ENCODE measurements at regions not wholly inside any gene's neighbourhood (a gene's known extent, or its start where the extent isn't known, plus 50 kb on each side); places are given as distances from the start of the nearest gene placed in this dataset.
A peak's percentile ranks its signal among the peaks of the same experiment; 100 is the strongest.

DNA sequence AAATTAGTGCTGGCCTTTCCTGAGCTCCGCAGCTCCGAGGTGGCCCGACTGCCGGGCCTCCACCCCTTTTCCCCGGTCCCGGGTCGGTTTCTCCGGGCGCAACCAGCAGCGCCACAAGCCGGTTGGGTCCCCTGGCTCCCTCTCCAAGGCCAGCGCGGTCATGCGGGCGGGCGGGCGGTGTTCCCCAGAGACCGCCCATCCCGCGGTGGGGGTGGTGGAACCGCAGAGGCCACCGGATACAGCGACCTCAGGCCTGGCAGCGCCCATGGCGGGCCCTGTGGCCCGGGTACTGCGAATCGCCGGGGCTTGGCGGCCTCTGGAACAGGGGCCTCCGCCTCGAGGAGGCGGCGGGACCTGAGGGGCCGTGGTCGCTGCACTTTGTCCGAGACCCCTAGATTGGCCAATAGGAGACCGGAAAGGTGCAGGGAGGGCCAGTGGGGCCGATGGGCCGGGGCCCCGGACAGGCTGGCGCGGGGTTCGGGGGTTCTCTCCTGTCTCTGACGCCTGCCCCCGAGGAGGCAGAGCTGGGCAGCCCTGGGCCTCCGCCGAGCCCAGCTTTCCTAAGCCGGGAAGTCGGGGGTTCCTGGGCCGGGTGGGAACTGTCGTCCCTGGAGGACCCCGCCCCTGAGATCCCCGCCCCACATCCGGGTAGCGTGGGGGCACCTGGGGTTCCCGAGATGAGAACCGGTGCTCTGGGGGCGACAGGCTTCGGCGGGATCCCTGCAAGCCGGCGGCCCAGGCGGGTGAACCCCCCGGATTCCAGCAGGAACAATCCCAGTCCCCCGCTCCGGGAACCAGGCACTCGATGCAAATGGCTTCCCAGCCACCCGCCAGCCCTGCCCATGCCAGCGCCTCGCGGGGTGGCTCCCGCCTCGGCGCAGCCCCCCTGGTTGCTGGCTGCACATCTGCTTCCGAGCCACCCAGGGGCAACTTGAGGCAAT is 293.9 kb downstream of the ZSWIM6 start:
- peak; percentile 22 for DNase-seq
- ATAC-seq (ENCODE audit: low read depth in 2 of 2), result peak; percentile 65 to 70
- H3K4me3 Mint-ChIP-seq, result peak overlapping the region; percentile 75 to 92 (median 87)
- H3K4me1 Mint-ChIP-seq, result peaks cover 0 to 15% (median 9%) of the 10 kb centered on the region in 3 donors
- H3K36me3 Mint-ChIP-seq, result no peaks in the 10 kb centered on the region
- peaks cover 0 to 4% (median 0%) of the 10 kb centered on the region in 7 donors for H3K9me3 Mint-ChIP-seq
- peaks cover 0 to 4% (median 0%) of the 10 kb centered on the region in 3 donors for H3K27me3 Mint-ChIP-seq
- H3K27ac Mint-ChIP-seq, result peak overlapping the region in 1 of 6 donors; percentile 83

DNA sequence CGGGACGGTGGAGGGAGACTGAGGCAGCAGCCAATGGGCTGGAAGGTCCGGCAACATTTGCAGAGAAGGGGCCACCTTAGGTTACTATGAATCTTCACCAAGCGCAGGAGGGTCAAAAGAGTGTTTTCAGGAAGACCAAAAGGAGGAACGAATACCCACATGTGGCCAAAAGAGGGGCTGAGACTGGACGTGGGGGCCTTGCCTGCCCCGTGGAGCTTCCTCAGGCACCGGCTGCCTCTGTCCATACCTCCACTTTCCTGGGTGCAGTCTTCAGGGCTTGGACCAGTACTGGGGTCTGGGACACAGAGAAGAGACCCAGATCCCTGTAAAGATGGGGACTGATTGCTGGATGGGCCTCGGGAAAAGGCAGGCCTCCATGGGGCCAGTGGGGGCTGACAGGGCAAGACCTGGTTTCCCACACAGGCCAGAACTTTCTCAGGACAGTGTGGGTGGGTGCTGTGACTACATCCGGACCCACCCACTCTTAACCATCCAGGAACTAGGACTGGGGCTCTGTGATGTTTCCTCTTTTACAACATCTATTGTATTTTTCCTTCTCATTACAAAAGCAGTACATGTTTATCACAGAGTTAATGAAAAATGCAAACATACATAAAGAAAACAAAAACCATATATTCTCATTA is 294.7 kb downstream of the ZSWIM6 start:
- H3K27me3 Mint-ChIP-seq, result peaks cover 0 to 4% (median 0%) of the 10 kb centered on the region in 3 donors
- peak overlapping the region in 1 of 6 donors; percentile 80 for H3K27ac Mint-ChIP-seq
- ATAC-seq (ENCODE audit: low read depth in 2 of 2) (peak; percentile 37 to 45), DNase-seq (no peak)
- H3K4me1 Mint-ChIP-seq, result peaks cover 0 to 15% (median 8%) of the 10 kb centered on the region in 3 donors
- peaks cover 0 to 4% (median 0%) of the 10 kb centered on the region in 7 donors for H3K9me3 Mint-ChIP-seq
- peak overlapping the region; percentile 75 to 92 (median 87) for H3K4me3 Mint-ChIP-seq
- no peaks in the 10 kb centered on the region for H3K36me3 Mint-ChIP-seq

DNA sequence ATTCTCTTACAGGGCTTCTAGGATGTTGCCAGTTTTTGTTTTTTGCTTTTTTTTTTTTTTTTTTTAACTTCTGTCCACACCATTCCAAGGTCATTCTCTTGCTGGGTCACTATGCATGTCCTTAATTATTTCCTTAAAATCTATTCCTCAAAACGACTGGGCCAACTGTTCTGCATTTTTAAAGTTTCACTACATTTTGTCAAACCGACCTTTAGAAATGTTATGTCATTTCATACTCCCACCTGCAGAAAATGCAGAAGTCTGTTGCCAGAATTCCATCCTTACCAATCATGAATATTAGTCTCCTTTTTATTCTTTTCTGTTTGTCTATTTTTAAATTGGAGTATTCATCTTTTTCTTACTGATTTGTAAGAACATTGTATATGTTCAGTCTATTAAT is 295.5 kb downstream of the ZSWIM6 start:
- DNase-seq (no peak), ATAC-seq (ENCODE audit: low read depth in 2 of 2) (no peak)
- Mint-ChIP-seq H3K4me1 (peaks cover 0 to 15% (median 8%) of the 10 kb centered on the region in 3 donors), H3K36me3 (no peaks in the 10 kb centered on the region), H3K4me3 (peak overlapping the region in 6 of 8 donors; percentile 15 to 87 (median 56)), H3K9me3 (peaks cover 0 to 4% (median 0%) of the 10 kb centered on the region in 7 donors), H3K27ac (no peak overlapping the region), H3K27me3 (peaks cover 0 to 4% (median 0%) of the 10 kb centered on the region in 3 donors)

DNA sequence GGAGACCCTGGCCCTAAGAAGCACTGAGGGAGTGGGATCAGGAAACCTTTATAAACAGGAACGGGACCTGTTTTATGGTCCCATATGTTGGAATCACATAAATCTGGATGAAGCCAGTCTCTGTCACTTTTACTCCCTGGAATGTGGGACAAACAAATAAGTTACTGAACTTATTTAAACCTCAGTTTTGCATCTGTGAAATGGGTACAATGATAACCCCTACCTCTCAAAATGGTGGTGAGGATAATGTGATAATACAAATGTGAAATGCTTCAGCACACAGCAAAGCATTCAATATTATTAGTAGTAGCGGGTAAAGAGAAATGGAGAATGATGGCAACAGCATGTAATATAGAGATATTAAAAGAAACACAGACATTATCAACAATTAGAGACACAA is 298.9 kb downstream of the ZSWIM6 start:
- no peak for ATAC-seq (ENCODE audit: low read depth in 2 of 2)
- Mint-ChIP-seq H3K4me3 (no peak overlapping the region), H3K36me3 (no peaks in the 10 kb centered on the region), H3K4me1 (peaks cover 0 to 8% (median 8%) of the 10 kb centered on the region in 3 donors), H3K27me3 (peaks cover 0 to 4% (median 0%) of the 10 kb centered on the region in 3 donors), H3K9me3 (peaks cover 0 to 4% (median 0%) of the 10 kb centered on the region in 7 donors), H3K27ac (no peak overlapping the region)
- DNase-seq, result no peak

DNA sequence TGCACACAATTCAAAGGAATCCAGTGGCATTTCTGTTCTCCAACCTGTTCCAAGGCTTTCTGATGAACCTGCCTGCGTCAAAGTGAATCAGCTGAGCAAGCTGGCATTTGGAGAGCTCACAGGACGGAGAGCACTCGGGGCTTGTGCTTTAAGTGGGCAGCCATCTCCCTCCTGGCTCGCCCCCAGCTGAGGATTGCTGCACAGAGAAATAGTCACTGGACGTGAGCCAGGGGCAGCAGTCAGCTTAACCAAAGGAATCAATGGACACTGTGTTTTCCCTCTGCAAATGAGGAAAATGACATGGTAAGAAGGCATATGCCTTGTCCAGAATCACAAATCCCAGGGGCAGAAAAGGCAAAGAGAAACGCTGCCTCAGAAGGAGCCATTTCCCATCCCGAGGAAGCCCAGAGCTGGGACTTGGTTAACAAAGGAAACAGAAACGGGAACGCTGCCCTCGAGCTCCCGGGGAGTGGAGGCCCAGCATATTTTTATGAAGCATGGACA is 299.4 kb downstream of the ZSWIM6 start:
- Mint-ChIP-seq H3K4me1 (peaks cover 0 to 8% (median 8%) of the 10 kb centered on the region in 3 donors), H3K27me3 (peaks cover 0 to 4% (median 3%) of the 10 kb centered on the region in 3 donors), H3K9me3 (peaks cover 0 to 4% (median 0%) of the 10 kb centered on the region in 7 donors), H3K4me3 (no peak overlapping the region), H3K27ac (no peak overlapping the region), H3K36me3 (no peaks in the 10 kb centered on the region)
- no peak for DNase-seq
- ATAC-seq (ENCODE audit: low read depth in 2 of 2), result no peak

DNA sequence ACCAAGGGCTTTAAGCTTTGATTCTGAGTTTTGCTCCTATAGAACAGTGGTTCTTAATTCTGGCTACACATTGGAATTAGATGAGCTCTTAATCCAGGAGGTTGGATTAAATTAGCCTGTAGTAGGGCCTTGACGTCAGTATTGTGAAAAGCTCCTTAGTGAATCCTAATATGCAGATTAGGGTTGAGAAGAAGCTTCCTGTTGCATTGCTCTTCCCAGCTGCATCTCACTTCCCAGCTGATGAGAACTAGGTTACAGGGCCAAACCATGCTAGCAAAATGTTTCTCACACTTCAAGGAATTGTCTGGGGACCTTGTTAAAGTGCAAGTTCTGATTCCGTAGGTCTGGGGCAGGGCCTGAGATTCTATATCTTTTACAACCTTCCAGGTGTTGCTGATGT is 300.0 kb downstream of the ZSWIM6 start:
- ATAC-seq (ENCODE audit: low read depth in 2 of 2), result no peak
- DNase-seq, result no peak
- no peak overlapping the region for H3K27ac Mint-ChIP-seq
- H3K36me3 Mint-ChIP-seq, result no peaks in the 10 kb centered on the region
- H3K4me3 Mint-ChIP-seq, result no peak overlapping the region
- peaks cover 0 to 3% (median 2%) of the 10 kb centered on the region in 3 donors for H3K4me1 Mint-ChIP-seq
- peaks cover 0 to 4% (median 0%) of the 10 kb centered on the region in 7 donors for H3K9me3 Mint-ChIP-seq
- peaks cover 0 to 8% (median 4%) of the 10 kb centered on the region in 3 donors for H3K27me3 Mint-ChIP-seq

DNA sequence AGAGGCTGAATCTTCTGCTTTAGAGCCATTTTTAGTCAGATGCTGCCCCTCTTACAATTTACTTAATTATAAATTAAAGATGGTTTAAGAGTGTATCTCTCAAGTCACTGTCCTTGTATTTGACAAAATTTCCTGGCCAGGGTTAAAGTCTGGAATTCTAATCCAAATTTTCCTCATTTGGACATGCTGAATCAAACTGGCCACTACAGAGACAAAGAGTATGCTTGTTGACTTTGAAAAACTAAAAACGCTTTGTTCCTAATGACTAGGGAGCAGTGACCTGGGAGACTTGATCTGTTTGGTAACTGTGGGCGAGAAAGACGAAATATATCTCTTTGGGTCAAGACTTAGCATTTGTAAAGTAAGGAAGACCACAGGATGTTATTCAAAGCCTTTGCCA is 303.2 kb downstream of the ZSWIM6 start:
- H3K27me3 Mint-ChIP-seq, result peaks cover 4 to 8% (median 8%) of the 10 kb centered on the region in 3 donors
- no peaks in the 10 kb centered on the region for H3K36me3 Mint-ChIP-seq
- DNase-seq (no peak), ATAC-seq (ENCODE audit: low read depth in 2 of 2) (no peak)
- no peak overlapping the region for H3K4me3 Mint-ChIP-seq
- H3K9me3 Mint-ChIP-seq, result no peaks in the 10 kb centered on the region
- no peak overlapping the region for H3K27ac Mint-ChIP-seq
- no peaks in the 10 kb centered on the region for H3K4me1 Mint-ChIP-seq

DNA sequence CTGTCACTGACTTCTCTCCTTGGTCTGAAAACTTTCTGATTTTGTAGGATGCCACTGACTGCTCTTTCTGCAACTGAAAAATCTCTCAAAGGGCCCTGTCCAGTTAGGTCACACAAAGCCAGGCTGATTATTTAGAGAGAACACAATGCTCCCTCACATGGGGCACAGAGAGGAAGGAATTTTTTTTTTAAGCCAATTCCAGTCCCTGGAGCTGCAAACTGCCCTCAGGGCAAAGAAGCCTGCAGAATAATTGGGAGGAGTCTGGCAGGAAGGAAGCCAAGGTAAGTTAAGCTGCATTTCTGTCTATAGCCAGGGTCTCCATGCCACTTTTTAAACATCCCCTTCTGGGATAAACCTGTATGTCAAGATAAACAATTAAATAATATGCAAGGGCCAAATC is 305.5 kb downstream of the ZSWIM6 start:
- H3K36me3 Mint-ChIP-seq, result no peaks in the 10 kb centered on the region
- no peak overlapping the region for H3K4me3 Mint-ChIP-seq
- H3K4me1 Mint-ChIP-seq, result no peaks in the 10 kb centered on the region
- no peak for DNase-seq
- peaks cover 0 to 8% (median 8%) of the 10 kb centered on the region in 3 donors for H3K27me3 Mint-ChIP-seq
- no peaks in the 10 kb centered on the region for H3K9me3 Mint-ChIP-seq
- no peak for ATAC-seq (ENCODE audit: low read depth in 2 of 2)
- peak overlapping the region in 1 of 6 donors; percentile 9 for H3K27ac Mint-ChIP-seq

DNA sequence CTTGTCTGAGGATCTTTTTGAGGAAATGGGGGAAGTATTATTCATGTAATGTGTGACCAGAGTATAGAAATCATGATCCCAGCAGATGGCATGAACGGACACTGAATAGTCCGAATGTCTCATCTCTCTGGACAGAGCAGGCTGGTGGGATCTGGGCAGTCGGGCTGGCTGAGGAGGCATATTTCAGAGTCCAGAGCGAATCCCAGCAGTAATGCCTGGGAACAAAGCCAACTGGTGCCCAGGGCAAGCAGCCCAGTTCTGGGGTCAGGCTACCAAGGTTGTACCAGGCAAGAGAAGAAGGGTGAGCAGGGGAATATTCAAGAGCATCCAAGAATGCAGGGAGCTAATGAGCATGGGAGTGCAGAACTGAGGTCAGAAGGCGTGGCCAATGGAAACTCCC is 306.4 kb downstream of the ZSWIM6 start:
- no peak for ATAC-seq (ENCODE audit: low read depth in 2 of 2)
- peaks cover 0 to 8% (median 8%) of the 10 kb centered on the region in 3 donors for H3K27me3 Mint-ChIP-seq

DNA sequence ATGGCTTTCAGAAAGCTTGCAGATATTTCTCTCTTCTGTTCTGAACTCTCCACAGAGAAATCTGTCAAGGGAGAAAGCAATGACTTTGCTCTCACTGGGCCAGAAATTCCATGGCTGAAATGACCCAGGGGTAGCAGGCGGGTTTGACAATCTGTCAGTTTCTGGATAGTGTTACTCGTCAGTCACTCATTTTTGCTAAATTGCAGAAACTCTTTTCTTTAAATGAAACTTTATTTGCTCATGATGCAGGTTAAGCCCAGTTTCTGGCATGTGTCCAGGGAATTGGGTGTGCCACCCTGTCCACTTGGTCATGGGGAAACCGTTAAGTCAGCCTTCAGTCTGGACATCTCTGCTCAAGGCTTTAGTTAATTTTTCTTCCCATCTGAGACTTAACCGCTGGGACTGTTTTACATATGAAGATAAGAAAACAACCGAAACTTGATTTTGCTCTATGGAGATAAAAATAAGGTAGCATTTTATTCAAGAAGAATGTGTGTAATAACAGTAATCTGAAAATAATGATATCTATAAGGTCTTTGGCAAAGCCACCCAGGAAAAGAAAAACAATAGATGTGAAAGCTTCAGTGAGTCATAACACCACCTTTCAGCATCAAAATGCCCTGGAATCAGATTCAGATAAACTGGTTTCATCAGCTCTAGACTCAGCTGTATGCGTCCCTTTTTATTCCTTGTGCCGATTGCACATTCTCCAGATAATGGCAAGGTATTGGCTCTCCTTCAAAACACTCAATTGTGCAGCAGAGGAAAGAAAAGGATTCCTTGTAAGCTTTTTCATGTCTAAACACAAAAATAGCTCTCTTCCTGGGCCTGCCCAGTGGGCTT is 308.3 kb downstream of the ZSWIM6 start:
- DNase-seq (no peak), ATAC-seq (ENCODE audit: low read depth in 2 of 2) (no peak)
- peaks cover 0 to 8% (median 8%) of the 10 kb centered on the region in 3 donors for H3K27me3 Mint-ChIP-seq
- H3K4me3 Mint-ChIP-seq, result no peak overlapping the region
- H3K9me3 Mint-ChIP-seq, result no peaks in the 10 kb centered on the region
- H3K4me1 Mint-ChIP-seq, result no peaks in the 10 kb centered on the region
- no peaks in the 10 kb centered on the region for H3K36me3 Mint-ChIP-seq
- H3K27ac Mint-ChIP-seq, result no peak overlapping the region

More for the DNA sequence above, 306.4 kb downstream of the ZSWIM6 start:
- DNase-seq, result no peak
- Mint-ChIP-seq H3K4me1 (no peaks in the 10 kb centered on the region), H3K9me3 (no peaks in the 10 kb centered on the region), H3K4me3 (no peak overlapping the region), H3K36me3 (no peaks in the 10 kb centered on the region), H3K27ac (no peak overlapping the region)

DNA sequence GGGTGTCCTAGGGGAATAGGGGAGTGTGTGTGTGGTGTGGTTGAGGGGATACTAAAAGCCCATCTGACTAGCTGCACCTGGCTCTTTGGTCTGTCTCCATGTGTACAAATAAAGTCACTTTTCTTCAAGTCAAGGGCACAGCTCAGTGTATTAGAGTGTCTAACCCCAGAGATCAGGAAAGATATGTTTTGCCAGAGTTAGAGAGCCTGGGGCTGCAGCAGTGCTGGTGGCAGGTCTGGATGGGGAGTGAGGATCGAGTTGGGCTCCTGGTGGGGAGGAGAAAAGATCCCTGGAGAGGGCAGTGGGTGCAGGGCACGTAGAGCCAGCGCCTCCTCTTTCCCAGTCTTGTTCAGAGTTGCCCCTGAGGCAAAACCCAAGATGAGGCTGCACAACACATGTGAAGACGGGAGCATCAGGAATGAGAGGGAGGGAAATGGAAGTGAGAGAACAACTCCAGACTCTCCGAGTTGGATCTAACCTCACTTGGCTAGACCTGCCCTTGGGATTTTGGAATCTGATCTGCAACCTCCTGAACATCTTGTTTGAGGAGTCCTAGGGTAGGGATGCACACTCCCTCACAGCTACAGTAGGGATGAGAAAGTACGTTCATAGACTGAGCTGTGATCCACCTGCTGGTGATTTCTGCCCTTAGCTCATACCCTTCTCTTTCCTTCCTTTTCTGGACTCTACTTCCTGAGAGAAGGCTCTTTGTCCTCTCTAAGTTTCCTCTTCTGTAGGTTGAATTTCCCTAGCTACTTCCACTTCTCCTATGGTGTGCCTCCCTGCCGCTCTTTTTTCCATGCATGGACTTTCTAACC is 309.9 kb downstream of the ZSWIM6 start:
- no peak for DNase-seq
- no peak overlapping the region for H3K4me3 Mint-ChIP-seq
- H3K36me3 Mint-ChIP-seq, result no peaks in the 10 kb centered on the region
- no peak overlapping the region for H3K27ac Mint-ChIP-seq
- no peak for ATAC-seq (ENCODE audit: low read depth in 2 of 2)
- no peaks in the 10 kb centered on the region for H3K4me1 Mint-ChIP-seq
- peaks cover 0 to 8% (median 0%) of the 10 kb centered on the region in 3 donors for H3K27me3 Mint-ChIP-seq
- no peaks in the 10 kb centered on the region for H3K9me3 Mint-ChIP-seq

DNA sequence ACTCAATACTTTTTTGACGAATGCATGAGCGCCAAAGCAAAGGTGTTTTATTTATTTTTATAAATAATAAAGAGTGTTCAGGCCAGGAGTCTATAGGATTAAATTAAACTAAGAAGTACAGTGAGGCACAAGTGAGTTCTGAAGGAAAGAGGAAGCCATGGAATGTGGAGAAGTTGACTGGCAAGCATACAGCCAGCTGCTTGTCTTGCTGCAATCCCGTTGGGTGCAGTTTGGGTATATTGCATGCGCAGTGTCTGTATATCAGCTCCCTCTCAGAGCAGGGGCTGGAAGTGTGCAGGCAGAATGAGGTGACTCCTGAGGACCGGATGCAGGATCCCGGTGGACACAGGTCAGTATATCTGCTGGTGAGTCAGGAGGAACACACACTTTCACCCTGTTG is 315.6 kb downstream of the ZSWIM6 start:
- H3K4me3 Mint-ChIP-seq, result no peak overlapping the region
- no peaks in the 10 kb centered on the region for H3K4me1 Mint-ChIP-seq

More for the DNA sequence above, 315.6 kb downstream of the ZSWIM6 start:
- Mint-ChIP-seq H3K9me3 (no peaks in the 10 kb centered on the region), H3K27me3 (peaks cover 0 to 8% (median 0%) of the 10 kb centered on the region in 3 donors), H3K27ac (peak overlapping the region in 1 of 6 donors; percentile 8), H3K36me3 (no peaks in the 10 kb centered on the region)
- ATAC-seq (ENCODE audit: low read depth in 2 of 2) (no peak), DNase-seq (no peak)

Data from naive B cell (primary cell).